CD14-positive monocyte (primary cell): ENCODE measurements at regions not wholly inside any gene's neighbourhood (a gene's known extent, or its start where the extent isn't known, plus 50 kb on each side); places are given as distances from the start of the nearest gene placed in this dataset.

ENCODE experiments used
- DNase-seq, 3 donors: peaks; one replicate each; pipeline ENCODE4 v3.0.0-alpha.2; 2011 to 2022
- H2AFZ ChIP-seq: 2 replicates; pipeline ENCODE4 v1.6.0; 2012; ENCODE audit warnings: mild to moderate bottlenecking, low read depth, low read length, inconsistent platforms; ENCODE audit not compliant: insufficient read depth, poor library complexity, severe bottlenecking
- H3K27ac ChIP-seq, 2 donors: 1 replicate in 1 of 2; 2 replicates in 1 of 2; pipeline ENCODE4 v1.5.1; 2012 to 2013; ENCODE audit warnings: low read length in 2 of 2, control low read depth in 1 of 2, inconsistent platforms in 1 of 2, low read depth in 1 of 2, mild to moderate bottlenecking in 1 of 2
- H3K27me3 ChIP-seq, 2 donors: one replicate each; pipeline versions ENCODE4 v1.6.0 to v1.6.1; 2011 to 2013; ENCODE audit warnings: low read length in 2 of 2; ENCODE audit not compliant: control insufficient read depth in 2 of 2, insufficient read depth in 2 of 2
- H3K36me3 ChIP-seq, 2 donors: replicated peaks in 1 of 2; 1 replicate in 1 of 2; 2 replicates in 1 of 2; pipeline versions ENCODE4 v1.5.1 to v1.6.1; 2012 to 2013; ENCODE audit warnings: low read length in 2 of 2, control low read depth in 1 of 2, inconsistent platforms in 1 of 2, mild to moderate bottlenecking in 1 of 2; ENCODE audit not compliant: insufficient read depth in 2 of 2, control insufficient read depth in 1 of 2
- H3K4me1 ChIP-seq, 2 donors: 1 replicate in 1 of 2; 2 replicates in 1 of 2; pipeline versions ENCODE4 v1.5.1 to v1.6.1; 2012 to 2013; ENCODE audit warnings: low read length in 2 of 2, control low read depth in 1 of 2, inconsistent platforms in 1 of 2, mild to moderate bottlenecking in 1 of 2, moderate library complexity in 1 of 2; ENCODE audit not compliant: insufficient read depth in 2 of 2, control insufficient read depth in 1 of 2
- H3K4me2 ChIP-seq: replicated peaks from 2 replicates; pipeline ENCODE3; 2012; ENCODE audit warnings: low read length, moderate library complexity, mild to moderate bottlenecking; ENCODE audit not compliant: poor library complexity, severe bottlenecking; ENCODE audit errors: extremely low read depth
- H3K4me3 ChIP-seq, 3 experiments: fragments of 200-600 bp in 1 of 3; sonication (generic) in 1 of 3; replicated peaks in 1 of 3; 1 replicate in 2 of 3; 2 replicates in 1 of 3; pipeline ENCODE4 v1.5.1; 2011 to 2013; ENCODE audit warnings: low read length in 3 of 3, mild to moderate bottlenecking in 3 of 3, control low read depth in 2 of 3, low read depth in 2 of 3, inconsistent platforms in 1 of 3, moderate library complexity in 1 of 3
- H3K79me2 ChIP-seq: 2 replicates; pipeline ENCODE4 v1.6.0; 2012; ENCODE audit warnings: mild to moderate bottlenecking, control low read depth, inconsistent platforms, low read length, moderate library complexity; ENCODE audit not compliant: insufficient read depth
- H3K9ac ChIP-seq: 2 replicates; pipeline ENCODE4 v1.6.0; 2017; ENCODE audit warnings: low read length, mild to moderate bottlenecking; ENCODE audit not compliant: insufficient read depth, poor library complexity, severe bottlenecking
- H3K9me3 ChIP-seq, 2 donors: replicated peaks in 1 of 2; 1 replicate in 1 of 2; 2 replicates in 1 of 2; pipeline versions ENCODE4 v1.5.1 to v1.6.1; 2012 to 2013; ENCODE audit warnings: low read length in 2 of 2, control low read depth in 1 of 2; ENCODE audit not compliant: control insufficient read depth in 1 of 2, insufficient read depth in 1 of 2
- H4K20me1 ChIP-seq: 2 replicates; pipeline ENCODE4 v1.6.0; 2012; ENCODE audit warnings: mild to moderate bottlenecking, low read length, control low read depth, moderate library complexity; ENCODE audit not compliant: insufficient read depth
- H3K27ac Mint-ChIP-seq, 7 donors: one replicate each; pipeline ENCODE4 v1.8.0; 2020; ENCODE audit warnings: mild to moderate bottlenecking in 7 of 7, mixed read lengths in 7 of 7, moderate library complexity in 6 of 7, inconsistent platforms in 2 of 7
- H3K27me3 Mint-ChIP-seq, 3 donors: one replicate each; pipeline ENCODE4 v1.8.0; 2021 to 2022; ENCODE audit warnings: low read depth in 3 of 3, mild to moderate bottlenecking in 3 of 3, mixed read lengths in 3 of 3, moderate library complexity in 3 of 3, inconsistent platforms in 1 of 3
- H3K36me3 Mint-ChIP-seq, 2 donors: one replicate each; pipeline ENCODE4 v1.8.0; 2020; ENCODE audit warnings: mixed read lengths in 2 of 2, inconsistent platforms in 1 of 2, mild to moderate bottlenecking in 1 of 2
- H3K4me1 Mint-ChIP-seq: one replicate; pipeline ENCODE4 v1.8.0; 2020; ENCODE audit warnings: mild to moderate bottlenecking, mixed read lengths
- H3K4me3 Mint-ChIP-seq, 2 donors: one replicate each; pipeline ENCODE4 v1.8.0; 2020; ENCODE audit warnings: mild to moderate bottlenecking in 2 of 2, mixed read lengths in 2 of 2, moderate library complexity in 1 of 2
- H3K9me3 Mint-ChIP-seq, 7 donors: one replicate each; pipeline ENCODE4 v1.8.0; 2020 to 2022; ENCODE audit warnings: mixed read lengths in 7 of 7, mild to moderate bottlenecking in 6 of 7, moderate library complexity in 6 of 7, inconsistent platforms in 2 of 7
- WGBS: methylation state at CpG from one replicate; pipeline ENCODE4 v1.1.5; 2013; ENCODE audit warnings: missing lambda C conversion rate; ENCODE audit not compliant: insufficient coverage; 5-methylcytosine and 5-hydroxymethylcytosine counted together
- intact Hi-C, 2 donors: fragments of 100-400 bp; cut with micrococcal nuclease; formaldehyde crosslinking; loops; one replicate each; pipeline versions ENCODE4 v1.15.0 to v1.15.1; 2023
- TF ChIP-seq, protein P1 (sequence below): fragments of 200-600 bp; IDR thresholded peaks from one replicate; pipeline ENCODE4 v1.8.0; 2022; ENCODE audit warnings: antibody characterized with exemption, mild to moderate bottlenecking

DNA sequence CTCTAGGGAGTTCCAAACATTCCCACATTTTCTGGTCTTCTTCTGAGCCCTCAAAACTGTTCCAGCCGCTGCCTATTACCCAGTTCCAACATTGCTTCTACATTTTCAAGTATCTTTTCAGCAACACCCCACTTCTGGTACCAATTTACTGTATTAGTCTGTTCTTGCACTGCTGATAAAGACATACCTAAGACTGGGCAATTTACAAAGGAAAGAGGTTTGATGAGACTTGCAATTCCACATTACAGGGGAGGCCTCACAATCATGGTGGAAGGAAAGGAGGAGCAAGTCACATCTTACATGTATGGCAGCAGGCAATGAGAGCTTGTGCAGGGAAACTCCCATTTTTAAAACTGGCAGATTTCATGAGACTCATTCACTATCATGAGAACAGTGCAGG is 629.1 kb upstream of the NR2F2 start:
- H3K79me2 ChIP-seq = no peaks in the 10 kb centered on the region
- H2AFZ ChIP-seq = no peak overlapping the region
- no peak overlapping the region for H3K4me2 ChIP-seq
- H3K36me3 ChIP-seq = no peaks in the 10 kb centered on the region
- H3K9me3 ChIP-seq = peaks cover 20% of the 10 kb centered on the region in 2 donors
- H3K9me3 Mint-ChIP-seq = peaks cover 11 to 29% (median 18%) of the 10 kb centered on the region in 7 donors
- no peaks in the 10 kb centered on the region for H3K36me3 Mint-ChIP-seq
- no peak overlapping the region for H3K9ac ChIP-seq
- no peak overlapping the region for H3K27ac ChIP-seq
- no CpG with 5 or more reads among the region's 1 CpG for WGBS
- H3K4me1 ChIP-seq = no peaks in the 10 kb centered on the region
- TF ChIP-seq, protein P1, sequence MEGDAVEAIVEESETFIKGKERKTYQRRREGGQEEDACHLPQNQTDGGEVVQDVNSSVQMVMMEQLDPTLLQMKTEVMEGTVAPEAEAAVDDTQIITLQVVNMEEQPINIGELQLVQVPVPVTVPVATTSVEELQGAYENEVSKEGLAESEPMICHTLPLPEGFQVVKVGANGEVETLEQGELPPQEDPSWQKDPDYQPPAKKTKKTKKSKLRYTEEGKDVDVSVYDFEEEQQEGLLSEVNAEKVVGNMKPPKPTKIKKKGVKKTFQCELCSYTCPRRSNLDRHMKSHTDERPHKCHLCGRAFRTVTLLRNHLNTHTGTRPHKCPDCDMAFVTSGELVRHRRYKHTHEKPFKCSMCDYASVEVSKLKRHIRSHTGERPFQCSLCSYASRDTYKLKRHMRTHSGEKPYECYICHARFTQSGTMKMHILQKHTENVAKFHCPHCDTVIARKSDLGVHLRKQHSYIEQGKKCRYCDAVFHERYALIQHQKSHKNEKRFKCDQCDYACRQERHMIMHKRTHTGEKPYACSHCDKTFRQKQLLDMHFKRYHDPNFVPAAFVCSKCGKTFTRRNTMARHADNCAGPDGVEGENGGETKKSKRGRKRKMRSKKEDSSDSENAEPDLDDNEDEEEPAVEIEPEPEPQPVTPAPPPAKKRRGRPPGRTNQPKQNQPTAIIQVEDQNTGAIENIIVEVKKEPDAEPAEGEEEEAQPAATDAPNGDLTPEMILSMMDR = no peak
- intact Hi-C loops = no loop called here
- H4K20me1 ChIP-seq = no peaks in the 10 kb centered on the region
- no peak overlapping the region for H3K4me3 ChIP-seq
- no peak overlapping the region for H3K27ac Mint-ChIP-seq
- H3K4me3 Mint-ChIP-seq = no peak overlapping the region
- no peaks in the 10 kb centered on the region for H3K27me3 Mint-ChIP-seq
- no peaks in the 10 kb centered on the region for H3K4me1 Mint-ChIP-seq
- no peaks in the 10 kb centered on the region for H3K27me3 ChIP-seq
- no peak for DNase-seq

DNA sequence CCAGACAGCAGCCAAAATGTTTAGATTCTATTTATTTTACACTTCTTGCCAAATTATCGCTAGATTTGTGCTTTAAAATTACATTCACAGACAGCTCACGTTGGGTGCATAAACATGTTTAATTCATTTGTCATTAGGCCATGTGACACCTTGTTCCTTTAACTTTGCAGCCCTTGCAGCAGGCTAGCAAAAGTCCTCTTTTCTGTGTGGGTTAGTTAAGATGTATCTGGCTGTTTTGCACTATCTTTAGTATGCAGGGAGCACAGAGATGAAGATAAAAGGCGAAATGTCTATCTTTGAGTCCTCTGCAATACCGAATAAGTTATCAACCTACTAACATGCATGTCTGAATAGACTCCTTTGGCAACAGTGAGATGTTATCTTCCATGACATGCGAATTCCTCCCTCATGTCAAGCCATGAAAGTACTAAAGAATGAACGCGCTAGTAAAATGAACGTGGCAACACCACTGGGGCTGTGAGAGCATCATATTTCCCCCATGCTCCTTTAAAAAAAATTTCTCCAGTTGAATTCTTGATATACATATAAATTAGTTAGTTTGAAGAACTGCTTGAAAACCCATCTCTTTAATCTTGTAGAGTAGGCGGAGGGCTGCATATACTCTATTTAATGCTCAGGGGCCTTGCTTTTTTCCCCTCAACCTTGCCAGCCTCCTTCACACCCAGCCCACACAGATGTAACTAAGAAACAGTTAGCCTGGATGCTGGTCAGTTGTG is 620.4 kb upstream of the NR2F2 start:
- no peaks in the 10 kb centered on the region for H3K4me1 Mint-ChIP-seq

More for the DNA sequence above, 620.4 kb upstream of the NR2F2 start:
- H3K36me3 Mint-ChIP-seq = no peaks in the 10 kb centered on the region
- no peaks in the 10 kb centered on the region for H3K27me3 ChIP-seq
- no peak overlapping the region for H3K9ac ChIP-seq
- H3K9me3 ChIP-seq = peaks cover 4 to 5% of the 10 kb centered on the region in 2 donors
- no peaks in the 10 kb centered on the region for H4K20me1 ChIP-seq
- no peak overlapping the region for H3K4me3 Mint-ChIP-seq
- H3K27ac ChIP-seq = no peak overlapping the region
- H3K36me3 ChIP-seq = no peaks in the 10 kb centered on the region
- no peak overlapping the region for H3K4me3 ChIP-seq
- no peaks in the 10 kb centered on the region for H3K4me1 ChIP-seq
- WGBS = 96% methylated on average over 4 of the region's 9 CpGs
- H3K27me3 Mint-ChIP-seq = no peaks in the 10 kb centered on the region
- H3K4me2 ChIP-seq = no peak overlapping the region
- H3K27ac Mint-ChIP-seq = no peak overlapping the region
- TF ChIP-seq, protein P1 = no peak
- DNase-seq = no peak
- H2AFZ ChIP-seq = no peak overlapping the region
- peaks cover 0 to 10% (median 6%) of the 10 kb centered on the region in 7 donors for H3K9me3 Mint-ChIP-seq
- no peaks in the 10 kb centered on the region for H3K79me2 ChIP-seq
- intact Hi-C loops = no loop called here
